ENCODE measurements at regions not wholly inside any gene's neighbourhood (a gene's known extent, or its start where the extent isn't known, plus 50 kb on each side); places are given as distances from the start of the nearest gene placed in this dataset.

- H3K4me3 ChIP-seq, result no peak overlapping the region
- H3K27me3 ChIP-seq, result no peaks in the 10 kb centered on the region
- peaks cover 0 to 6% of the 10 kb centered on the region in 2 donors for H3K9me3 ChIP-seq
- intact Hi-C loops (cut with DNase I; ENCODE audit: low total_unique reads), result no loop called here
- no peak for TF ChIP-seq CTCF (IDR thresholded peaks at IDR 0.05)
- TF ChIP-seq POLR2A (IDR thresholded peaks at IDR 0.05), result no peak
- no peak for TF ChIP-seq POLR2AphosphoS5 (IDR thresholded peaks at IDR 0.05)
- no peaks in the 10 kb centered on the region for H3K4me1 ChIP-seq
- DNase-seq (ENCODE audit: low spot score in 2 of 2), result no peak
- no peaks in the 10 kb centered on the region for H3K36me3 ChIP-seq
- H3K27ac ChIP-seq, result no peak overlapping the region
Measured at GRCh38 chr16:6494716-6495115, 837.9 kb upstream of the RBFOX1 start.

DNA sequence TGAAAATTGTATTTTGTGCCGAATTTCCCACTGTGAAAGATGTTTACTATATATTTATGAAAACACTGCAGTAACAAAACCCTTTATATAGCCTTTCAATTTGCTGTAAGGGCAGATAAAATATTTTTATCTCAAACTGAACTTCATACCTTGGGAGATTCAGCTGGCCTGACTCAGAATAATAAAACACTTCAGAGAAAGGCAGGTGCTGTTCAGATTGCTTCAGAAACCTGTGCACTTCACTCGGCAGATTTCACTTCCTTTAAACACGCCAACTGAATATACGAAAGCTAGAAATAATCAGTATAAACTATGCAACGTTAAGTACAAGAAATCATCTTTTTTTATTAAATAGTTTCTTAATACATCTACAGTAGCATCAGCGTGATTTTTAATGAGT lies 839.1 kb upstream of the RBFOX1 start:
- intact Hi-C loops (cut with DNase I; ENCODE audit: low total_unique reads), result no loop called here
- H3K27me3 ChIP-seq, result no peaks in the 10 kb centered on the region
- peaks cover 0 to 2% of the 10 kb centered on the region in 2 donors for H3K9me3 ChIP-seq
- TF ChIP-seq POLR2A (IDR thresholded peaks at IDR 0.05), result no peak
- TF ChIP-seq CTCF (IDR thresholded peaks at IDR 0.05), result no peak
- TF ChIP-seq POLR2AphosphoS5 (IDR thresholded peaks at IDR 0.05), result no peak
- H3K36me3 ChIP-seq, result no peaks in the 10 kb centered on the region
- no peak for DNase-seq (ENCODE audit: low spot score in 2 of 2)
- no peaks in the 10 kb centered on the region for H3K4me1 ChIP-seq
- H3K27ac ChIP-seq, result no peak overlapping the region
- no peak overlapping the region for H3K4me3 ChIP-seq

GRCh38 chr16:6492742-6493141 lies 839.9 kb upstream of the RBFOX1 start:
- Histone ChIP-seq H3K36me3 (no peaks in the 10 kb centered on the region), H3K4me1 (no peaks in the 10 kb centered on the region), H3K4me3 (no peak overlapping the region), H3K27ac (no peak overlapping the region), H3K9me3 (no peaks in the 10 kb centered on the region), H3K27me3 (no peaks in the 10 kb centered on the region)
- TF ChIP-seq CTCF (IDR thresholded peaks at IDR 0.05), result no peak
- no peak for TF ChIP-seq POLR2A (IDR thresholded peaks at IDR 0.05)
- TF ChIP-seq POLR2AphosphoS5 (IDR thresholded peaks at IDR 0.05), result no peak
- DNase-seq (ENCODE audit: low spot score in 2 of 2), result no peak
- intact Hi-C loops (cut with DNase I; ENCODE audit: low total_unique reads), result no loop called here

DNA sequence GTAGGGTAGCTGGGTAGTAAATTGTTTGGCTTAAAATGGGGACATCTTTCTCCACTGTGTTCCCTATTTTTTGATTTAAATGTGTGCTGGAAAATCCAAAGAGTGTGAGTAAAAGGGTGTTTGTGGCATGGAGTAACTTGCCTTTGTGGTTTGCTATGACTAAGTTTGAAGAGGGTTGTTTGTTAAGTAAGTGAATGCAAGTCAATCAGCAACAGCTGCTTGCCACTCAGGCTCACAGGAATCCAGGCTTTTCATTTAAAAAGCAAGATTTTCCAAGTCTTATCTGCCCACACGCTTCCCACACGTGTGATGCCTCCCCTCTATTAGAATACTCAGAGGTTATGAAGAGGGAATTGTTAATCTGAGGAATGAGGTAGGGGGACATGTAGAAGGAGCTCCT lies 847.7 kb upstream of the RBFOX1 start:
- no peaks in the 10 kb centered on the region for H3K36me3 ChIP-seq
- TF ChIP-seq CTCF (IDR thresholded peaks at IDR 0.05) (no peak), POLR2AphosphoS5 (IDR thresholded peaks at IDR 0.05) (no peak), POLR2A (IDR thresholded peaks at IDR 0.05) (no peak)
- no peaks in the 10 kb centered on the region for H3K4me1 ChIP-seq
- intact Hi-C loops (cut with DNase I; ENCODE audit: low total_unique reads), result no loop called here
- no peak overlapping the region for H3K4me3 ChIP-seq
- no peak for DNase-seq (ENCODE audit: low spot score in 2 of 2)
- H3K27ac ChIP-seq, result no peak overlapping the region
- H3K27me3 ChIP-seq, result peaks cover 0 to 27% of the 10 kb centered on the region in 2 donors
- H3K9me3 ChIP-seq, result no peaks in the 10 kb centered on the region

DNA sequence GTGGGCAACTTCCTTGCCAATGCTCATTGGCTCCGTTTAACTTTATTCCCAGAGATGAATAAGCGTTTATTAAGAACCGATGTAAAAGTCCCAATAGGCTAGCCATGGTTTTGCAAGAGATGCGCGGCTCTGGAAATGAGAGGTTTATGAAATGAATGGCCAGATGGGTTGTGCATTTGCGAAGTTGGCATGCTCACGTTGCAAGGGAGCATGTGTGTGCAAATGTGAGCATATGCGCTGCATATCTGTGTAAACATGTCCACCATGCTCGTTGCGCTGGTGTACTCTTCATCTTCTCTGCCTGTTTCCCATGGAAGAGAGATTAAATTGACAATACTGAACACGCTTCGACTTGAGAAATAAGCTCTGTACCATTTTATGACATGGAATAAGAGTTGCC lies 848.6 kb upstream of the RBFOX1 start:
- no peaks in the 10 kb centered on the region for H3K36me3 ChIP-seq
- H3K9me3 ChIP-seq, result no peaks in the 10 kb centered on the region
- H3K4me3 ChIP-seq, result no peak overlapping the region
- intact Hi-C loops (cut with DNase I; ENCODE audit: low total_unique reads), result no loop called here
- DNase-seq (ENCODE audit: low spot score in 2 of 2), result no peak
- H3K4me1 ChIP-seq, result no peaks in the 10 kb centered on the region
- H3K27ac ChIP-seq, result no peak overlapping the region
- TF ChIP-seq POLR2A (IDR thresholded peaks at IDR 0.05), result no peak
- no peak for TF ChIP-seq CTCF (IDR thresholded peaks at IDR 0.05)
- no peak for TF ChIP-seq POLR2AphosphoS5 (IDR thresholded peaks at IDR 0.05)
- peaks cover 0 to 27% of the 10 kb centered on the region in 2 donors for H3K27me3 ChIP-seq

Measured in breast epithelium (tissue), 4 donors.